ENCODE measurements at regions not wholly inside any gene's neighbourhood (a gene's known extent, or its start where the extent isn't known, plus 50 kb on each side); places are given as distances from the start of the nearest gene placed in this dataset.

DNA sequence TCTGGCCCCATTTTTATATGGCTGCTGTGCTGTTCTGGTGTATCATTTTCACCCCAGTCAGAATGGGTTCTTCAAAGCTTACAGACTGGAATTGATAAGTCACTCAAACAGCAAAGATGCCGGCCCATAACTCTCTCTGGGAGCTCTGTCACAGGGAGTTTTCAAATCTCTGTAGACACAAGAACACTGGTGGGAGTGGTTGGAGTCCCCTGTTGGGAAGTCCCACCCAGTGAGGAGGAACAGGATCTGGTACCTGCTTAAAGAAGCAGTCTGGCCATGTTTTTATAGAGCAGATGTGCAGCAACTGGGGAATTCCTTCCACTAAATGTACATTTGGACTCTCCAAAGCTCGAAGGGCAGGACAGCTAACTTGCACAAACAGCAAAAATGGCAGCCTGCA, 69.3 kb upstream of the UGT2B7 start:
- no peak overlapping the region for H3K27ac ChIP-seq (ENCODE audit: insufficient read length, low read depth, low read length)
- no peaks in the 10 kb centered on the region for H4K20me1 ChIP-seq (ENCODE audit: control insufficient read depth, insufficient read depth, insufficient read length)
- no peak overlapping the region for H3K14ac ChIP-seq (ENCODE audit: insufficient read depth, low read length)
- Mint-ChIP-seq H3K4me3 (no peak overlapping the region), H3K27me3 (ENCODE audit: low read depth) (no peaks in the 10 kb centered on the region), H3K27ac (no peak overlapping the region), H3K4me1 (peaks cover 24% of the 10 kb centered on the region in 2 experiments), H3K36me3 (ENCODE audit: insufficient read depth in 1 of 3, low read depth in 3 of 3) (peaks cover 0 to 14% (median 11%) of the 10 kb centered on the region in 3 experiments; a peak in 4 of 7 replicates), H3K9me3 (peaks cover 6% of the 10 kb centered on the region in 2 experiments; a peak in 2 of 5 replicates)
- H3K4ac ChIP-seq (ENCODE audit: low read depth, low read length) = no peak overlapping the region
- H3K23ac ChIP-seq (ENCODE audit: insufficient read length, low read depth, low read length) = no peak overlapping the region
- no peaks in the 10 kb centered on the region for H3K23me2 ChIP-seq (ENCODE audit: insufficient read length, low read depth, low read length, poor library complexity, severe bottlenecking)
- H4K8ac ChIP-seq (replicated peaks; ENCODE audit: insufficient read length, low read depth, low read length) = no peak overlapping the region
- no peaks in the 10 kb centered on the region for H3K9me3 ChIP-seq (ENCODE audit: control insufficient read depth, low read depth, low read length)
- no peak overlapping the region for H3K9ac ChIP-seq (ENCODE audit: extremely low read depth, insufficient read length, low read length)
- H2BK20ac ChIP-seq (ENCODE audit: low read depth, low read length, poor library complexity, severe bottlenecking) = no peak overlapping the region
- H2BK120ac ChIP-seq (ENCODE audit: low read depth, low read length, poor library complexity, severe bottlenecking) = no peak overlapping the region
- no peak overlapping the region for H4K91ac ChIP-seq (ENCODE audit: insufficient read length, low read depth, low read length)
- H3T11ph ChIP-seq (ENCODE audit: low read length) = no peak overlapping the region
- H3K79me2 ChIP-seq (ENCODE audit: insufficient read depth, low read length) = no peaks in the 10 kb centered on the region
- H2AK5ac ChIP-seq (ENCODE audit: insufficient read length, low read length) = no peak overlapping the region
- no peak overlapping the region for H3K56ac ChIP-seq (ENCODE audit: insufficient read length, low read depth, low read length)
- no peaks in the 10 kb centered on the region; the same call in 1 of the 2 replicates for H3K4me1 ChIP-seq (ENCODE audit: insufficient read depth, low read length)
- no peak overlapping the region for H3K4me2 ChIP-seq (ENCODE audit: insufficient read depth, insufficient read length, low read length)
- TF ChIP-seq, protein P1, sequence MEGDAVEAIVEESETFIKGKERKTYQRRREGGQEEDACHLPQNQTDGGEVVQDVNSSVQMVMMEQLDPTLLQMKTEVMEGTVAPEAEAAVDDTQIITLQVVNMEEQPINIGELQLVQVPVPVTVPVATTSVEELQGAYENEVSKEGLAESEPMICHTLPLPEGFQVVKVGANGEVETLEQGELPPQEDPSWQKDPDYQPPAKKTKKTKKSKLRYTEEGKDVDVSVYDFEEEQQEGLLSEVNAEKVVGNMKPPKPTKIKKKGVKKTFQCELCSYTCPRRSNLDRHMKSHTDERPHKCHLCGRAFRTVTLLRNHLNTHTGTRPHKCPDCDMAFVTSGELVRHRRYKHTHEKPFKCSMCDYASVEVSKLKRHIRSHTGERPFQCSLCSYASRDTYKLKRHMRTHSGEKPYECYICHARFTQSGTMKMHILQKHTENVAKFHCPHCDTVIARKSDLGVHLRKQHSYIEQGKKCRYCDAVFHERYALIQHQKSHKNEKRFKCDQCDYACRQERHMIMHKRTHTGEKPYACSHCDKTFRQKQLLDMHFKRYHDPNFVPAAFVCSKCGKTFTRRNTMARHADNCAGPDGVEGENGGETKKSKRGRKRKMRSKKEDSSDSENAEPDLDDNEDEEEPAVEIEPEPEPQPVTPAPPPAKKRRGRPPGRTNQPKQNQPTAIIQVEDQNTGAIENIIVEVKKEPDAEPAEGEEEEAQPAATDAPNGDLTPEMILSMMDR (conservative IDR thresholded peaks at IDR 0.05) = no peak
- H2AFZ ChIP-seq (ENCODE audit: low read length) = no peak overlapping the region
- no peak overlapping the region for H2BK12ac ChIP-seq (ENCODE audit: insufficient read length, low read depth, low read length)
- H3K27me3 ChIP-seq (ENCODE audit: insufficient read depth, low read length) = no peaks in the 10 kb centered on the region
- H2BK15ac ChIP-seq (ENCODE audit: low read depth, low read length) = no peak overlapping the region; the same call in 1 of the 2 replicates
- H3K18ac ChIP-seq (ENCODE audit: insufficient read length, low read depth, low read length) = no peak overlapping the region
- DNase-seq = no peak
- no peaks in the 10 kb centered on the region for H3K79me1 ChIP-seq (ENCODE audit: insufficient read depth, low read depth, low read length, poor library complexity, severe bottlenecking)
- no CpG with 5 or more reads among the region's 2 CpGs for WGBS (ENCODE audit: extremely low coverage, insufficient read length, low lambda C conversion rate)
- H2BK5ac ChIP-seq (ENCODE audit: insufficient read length, low read length) = no peak overlapping the region
- H4K5ac ChIP-seq (ENCODE audit: insufficient read length, low read depth, low read length) = no peak overlapping the region
